Heart right ventricle (tissue), 16 donors: ENCODE measurements at regions not wholly inside any gene's neighbourhood (a gene's known extent, or its start where the extent isn't known, plus 50 kb on each side); places are given as distances from the start of the nearest gene placed in this dataset.

ENCODE experiments used
- ATAC-seq, 8 donors: fragments of 200-7000 bp; cut with Tn5 transposase; one replicate each; pipeline ENCODE4 v1.9.1; 2020; ENCODE audit warnings: mild to moderate bottlenecking in 8 of 8, moderate library complexity in 8 of 8, moderate number of reproducible peaks in 1 of 8
- DNase-seq, 2 donors: peaks; one replicate each; pipeline ENCODE4 v3.0.0-alpha.2; 2020
- H3K27ac ChIP-seq, 10 donors: fragments of 200-600 bp; sonication (generic) in 2 of 10; one replicate each; pipeline versions ENCODE4 v1.5.0 to v1.8.0; 2020 to 2022; ENCODE audit warnings: mild to moderate bottlenecking in 3 of 10
- H3K27me3 ChIP-seq, 7 donors: fragments of 200-600 bp; one replicate each; pipeline ENCODE4 v1.8.0; 2021 to 2022; ENCODE audit warnings: mild to moderate bottlenecking in 2 of 7
- H3K36me3 ChIP-seq, 9 donors: fragments of 200-600 bp; sonication (generic) in 1 of 9; one replicate each; pipeline versions ENCODE4 v1.5.0 to v1.8.0; 2020 to 2022; ENCODE audit warnings: mild to moderate bottlenecking in 2 of 9
- H3K4me1 ChIP-seq, 9 donors: fragments of 200-600 bp; sonication (generic) in 1 of 9; one replicate each; pipeline versions ENCODE4 v1.5.0 to v1.8.0; 2020 to 2022; ENCODE audit warnings: mild to moderate bottlenecking in 4 of 9
- H3K4me3 ChIP-seq, 10 donors: fragments of 200-600 bp; sonication (generic) in 2 of 10; one replicate each; pipeline versions ENCODE4 v1.5.0 to v1.8.0; 2020 to 2022; ENCODE audit warnings: mild to moderate bottlenecking in 7 of 10, moderate library complexity in 2 of 10
- H3K9me3 ChIP-seq, 11 donors: fragments of 200-600 bp in 10 of 11; sonication (generic) in 2 of 11; one replicate each; pipeline versions ENCODE4 v1.5.0 to v1.8.0; 2013 to 2022; ENCODE audit warnings: mild to moderate bottlenecking in 2 of 11, control low read depth in 1 of 11, moderate library complexity in 1 of 11
- CTCF ChIP-seq, 9 donors: fragments of 200-600 bp; sonication (generic) in 2 of 9; IDR thresholded peaks; one replicate each; pipeline versions ENCODE4 v1.5.0 to v1.8.0; 2021 to 2022; ENCODE audit warnings: antibody characterized with exemption in 9 of 9, mild to moderate bottlenecking in 5 of 9, moderate library complexity in 1 of 9
- WGBS, 2 donors: extraction: QIAGEN DNeasy Blood & Tissue Kit; methylation state at CpG; one replicate each; pipeline ENCODE4 v1.1.7; 2013; ENCODE audit warnings: inconsistent platforms in 1 of 2; 5-methylcytosine and 5-hydroxymethylcytosine counted together
- intact Hi-C, 10 donors: fragments of 100-400 bp; cut with DNase I; formaldehyde crosslinking; loops; one replicate each; pipeline versions ENCODE4 v1.11.1 to v1.14.2; 2022
- donor health status: Arrhythmogenic right ventricular cardiomyopathy.
- donor health status: ischemic (EF 13 %, LVEDD 7.1; RV severe dilation, severe dysfunction).
- donor health status: healthy with polysubstance abuse.
- donor health status: DM: no; HTN: yes; CAD: no.
- donor health status: DM: no; HTN: no; CAD: no.
- donor health status: ischemic (EF 25% LVEDD 6.9; RV normal size, moderate dysfunction).
- donor health status: ischemic (EF 25% LVEDD 5.7; RV mildly dilated, moderate dysfunction).
- donor health status: healthy.
- donor health status: DM: yes; HTN: yes; CAD: no.
- donor health status: Ischemic cardiomyopathy.
- donor health status: ischemic (EF 35%, LVEDD 5.7; RV mildly dilated, moderate dysfunction).
- donor health status: nonischemic (EF 11% LVEDD 7.7; RV severe dilation, severe dysfunction).
- donor health status: DM: yes; HTN: yes; CAD: no.
- donor health status: PGD.
- donor health status: ischemic (EF 29% LVEDD 5.4; RV normal size, mild dysfunction).
- donor health status: nonischemic (EF 23%, LVEDD 6.1; RV moderate dilation, normal function).

- Histone ChIP-seq H3K9me3 (no peaks in the 10 kb centered on the region), H3K27ac (no peak overlapping the region), H3K27me3 (no peaks in the 10 kb centered on the region), H3K36me3 (no peaks in the 10 kb centered on the region), H3K4me1 (no peaks in the 10 kb centered on the region), H3K4me3 (no peak overlapping the region)
- no peak for DNase-seq
- ATAC-seq: no peak
- TF ChIP-seq CTCF (IDR thresholded peaks at IDR 0.05): no peak
- WGBS, 2 donors: 38 to 44% methylated on average over 4 of the region's 4 CpGs
- intact Hi-C loops: no loop called here
Measured at GRCh38 chr4:14100349-14100748, 472.8 kb upstream of the BOD1L1 start.

- Histone ChIP-seq H3K4me3 (no peak overlapping the region), H3K27ac (no peak overlapping the region), H3K36me3 (no peaks in the 10 kb centered on the region), H3K27me3 (no peaks in the 10 kb centered on the region), H3K9me3 (peaks cover 0 to 21% (median 9%) of the 10 kb centered on the region in 11 donors), H3K4me1 (no peaks in the 10 kb centered on the region)
- 84 to 93% methylated on average over 2 of the region's 2 CpGs for WGBS, 2 donors
- ATAC-seq (no peak), DNase-seq (no peak)
- TF ChIP-seq CTCF (IDR thresholded peaks at IDR 0.05): no peak
- intact Hi-C loops: no loop called here
Measured at GRCh38 chr4:14110407-14110806, 482.9 kb upstream of the BOD1L1 start.

- WGBS, 2 donors: 27 to 41% methylated on average over 6 of the region's 6 CpGs
- H3K27me3 ChIP-seq: no peaks in the 10 kb centered on the region
- TF ChIP-seq CTCF (IDR thresholded peaks at IDR 0.05): no peak
- H3K4me3 ChIP-seq: peak overlapping the region in 1 of 10 donors; percentile 16
- no peak overlapping the region for H3K27ac ChIP-seq
- no peaks in the 10 kb centered on the region for H3K36me3 ChIP-seq
- ATAC-seq (no peak), DNase-seq (no peak)
- H3K9me3 ChIP-seq: peaks cover 0 to 14% (median 4%) of the 10 kb centered on the region in 11 donors
- intact Hi-C loops: no loop called here
- H3K4me1 ChIP-seq: no peaks in the 10 kb centered on the region
Measured at GRCh38 chr4:14111730-14112181, 484.2 kb upstream of the BOD1L1 start.

GRCh38 chr4:14115106-14115505, 487.6 kb upstream of the BOD1L1 start:
- 85 to 88% methylated on average over 1 of the region's 1 CpG for WGBS, 2 donors
- H3K4me1 ChIP-seq: peaks cover 0 to 12% (median 0%) of the 10 kb centered on the region in 9 donors
- DNase-seq: no peak
- no peaks in the 10 kb centered on the region for H3K27me3 ChIP-seq
- no peak for TF ChIP-seq CTCF (IDR thresholded peaks at IDR 0.05)
- ATAC-seq: no peak
- H3K9me3 ChIP-seq: no peaks in the 10 kb centered on the region
- no peak overlapping the region for H3K27ac ChIP-seq
- intact Hi-C loops: no loop called here
- no peaks in the 10 kb centered on the region for H3K36me3 ChIP-seq
- no peak overlapping the region for H3K4me3 ChIP-seq
